GM12874 (cell line): ENCODE measurements at regions not wholly inside any gene's neighbourhood (a gene's known extent, or its start where the extent isn't known, plus 50 kb on each side); places are given as distances from the start of the nearest gene placed in this dataset.

Source experiments
- TF ChIP-seq, protein P1 (sequence below): IDR thresholded peaks from 2 replicates; pipeline ENCODE4 v1.5.1; 2011; ENCODE audit warnings: low read depth, mild to moderate bottlenecking, control low read depth, low read length, moderate library complexity; ENCODE audit not compliant: insufficient read depth

DNA sequence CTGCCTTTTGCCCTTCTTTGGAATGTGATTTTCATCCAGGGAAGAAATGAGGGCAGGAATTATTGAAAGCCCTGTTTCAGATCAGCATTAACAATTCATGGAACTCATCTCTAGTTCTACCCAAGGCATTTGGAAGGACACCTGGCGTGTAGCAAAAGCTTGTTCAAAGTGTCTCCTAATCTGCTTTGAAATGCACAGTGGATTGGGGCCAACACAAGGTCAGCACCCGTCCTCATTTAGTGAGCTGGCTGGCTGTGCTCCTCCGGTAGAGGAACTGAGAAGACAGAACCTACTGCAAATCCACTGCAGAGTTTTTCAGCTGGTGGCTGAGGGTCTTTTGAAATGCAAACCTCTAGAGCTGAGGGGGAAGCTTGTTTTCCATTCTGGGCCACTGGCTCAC is 141.6 kb upstream of the STT3B start:
- TF ChIP-seq, protein P1, sequence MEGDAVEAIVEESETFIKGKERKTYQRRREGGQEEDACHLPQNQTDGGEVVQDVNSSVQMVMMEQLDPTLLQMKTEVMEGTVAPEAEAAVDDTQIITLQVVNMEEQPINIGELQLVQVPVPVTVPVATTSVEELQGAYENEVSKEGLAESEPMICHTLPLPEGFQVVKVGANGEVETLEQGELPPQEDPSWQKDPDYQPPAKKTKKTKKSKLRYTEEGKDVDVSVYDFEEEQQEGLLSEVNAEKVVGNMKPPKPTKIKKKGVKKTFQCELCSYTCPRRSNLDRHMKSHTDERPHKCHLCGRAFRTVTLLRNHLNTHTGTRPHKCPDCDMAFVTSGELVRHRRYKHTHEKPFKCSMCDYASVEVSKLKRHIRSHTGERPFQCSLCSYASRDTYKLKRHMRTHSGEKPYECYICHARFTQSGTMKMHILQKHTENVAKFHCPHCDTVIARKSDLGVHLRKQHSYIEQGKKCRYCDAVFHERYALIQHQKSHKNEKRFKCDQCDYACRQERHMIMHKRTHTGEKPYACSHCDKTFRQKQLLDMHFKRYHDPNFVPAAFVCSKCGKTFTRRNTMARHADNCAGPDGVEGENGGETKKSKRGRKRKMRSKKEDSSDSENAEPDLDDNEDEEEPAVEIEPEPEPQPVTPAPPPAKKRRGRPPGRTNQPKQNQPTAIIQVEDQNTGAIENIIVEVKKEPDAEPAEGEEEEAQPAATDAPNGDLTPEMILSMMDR: no peak

DNA sequence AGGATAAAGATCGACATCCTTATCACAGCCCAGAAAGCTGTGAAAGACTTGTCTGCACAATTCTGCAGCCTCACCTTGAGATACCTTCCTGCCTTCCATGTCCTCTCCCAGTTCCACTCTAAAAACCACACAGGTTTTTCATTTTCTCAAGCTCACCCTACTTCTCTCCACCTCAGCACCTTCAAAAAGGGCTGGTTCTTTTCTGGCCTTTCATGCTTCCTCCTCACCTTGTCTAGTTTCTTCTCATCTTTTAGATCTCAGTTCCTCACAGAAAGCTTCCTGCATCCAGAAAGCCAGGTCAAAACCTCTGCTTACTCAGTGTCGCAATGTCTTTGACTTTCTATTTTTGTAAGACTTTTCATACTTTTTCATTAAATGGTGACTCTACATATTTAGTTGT is 140.2 kb upstream of the STT3B start:
- TF ChIP-seq, protein P1: no peak

DNA sequence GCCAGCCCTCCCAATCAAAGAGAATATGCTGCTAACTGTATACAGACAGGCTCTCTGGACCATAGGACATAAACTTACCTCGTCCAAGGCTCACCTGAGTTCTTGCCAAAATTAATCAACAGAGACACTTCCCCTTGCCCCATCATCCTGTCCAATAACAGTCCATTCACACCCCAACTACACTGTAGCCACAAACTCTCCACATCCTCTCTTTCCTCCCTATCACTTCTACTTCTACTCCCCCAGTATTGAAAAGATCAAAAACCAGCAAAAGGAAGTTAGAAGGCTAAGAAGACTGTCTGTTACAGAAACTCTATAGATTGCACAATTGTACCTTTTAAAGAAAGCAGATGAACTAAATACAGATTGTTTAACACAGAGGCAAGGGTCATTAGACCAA is 133.5 kb upstream of the STT3B start:
- TF ChIP-seq, protein P1: no peak

DNA sequence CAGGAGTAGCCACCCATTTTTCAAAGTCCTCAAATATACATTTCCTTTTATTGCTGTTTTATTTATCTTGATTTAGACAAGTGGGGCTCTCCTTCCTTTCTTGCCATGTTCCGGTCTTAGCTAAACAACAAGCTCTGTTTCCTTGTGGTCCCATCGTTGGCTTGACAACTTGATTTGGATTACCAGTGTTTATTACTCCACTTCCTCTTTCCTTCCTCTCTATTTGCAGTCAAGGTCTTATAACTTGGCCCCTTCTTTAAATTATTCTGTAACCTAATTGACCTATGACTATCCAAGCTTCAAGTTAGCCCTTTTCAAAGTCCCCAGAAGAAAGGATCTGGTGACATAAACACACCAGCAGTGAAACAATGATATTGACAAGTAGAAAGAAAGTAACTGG is 130.6 kb upstream of the STT3B start:
- TF ChIP-seq, protein P1: no peak

DNA sequence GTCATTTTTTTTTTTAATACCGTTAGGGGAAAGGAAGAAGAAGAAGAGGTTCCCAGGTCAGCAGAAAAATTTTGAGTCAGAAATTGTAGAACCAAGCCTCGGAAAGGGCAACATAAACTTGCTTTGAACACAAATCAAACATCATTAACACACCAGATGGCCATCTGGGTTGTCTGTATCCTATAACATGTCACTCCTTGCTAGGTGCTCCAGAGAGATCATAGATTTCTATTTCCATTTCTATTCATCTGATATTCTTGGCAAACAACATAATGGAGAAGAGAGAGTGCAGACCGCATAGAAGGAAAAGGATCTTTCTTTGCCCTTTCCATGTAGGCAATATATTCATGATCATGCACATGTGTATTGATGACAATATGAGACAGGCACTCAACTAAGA is 129.5 kb upstream of the STT3B start:
- TF ChIP-seq, protein P1: no peak

DNA sequence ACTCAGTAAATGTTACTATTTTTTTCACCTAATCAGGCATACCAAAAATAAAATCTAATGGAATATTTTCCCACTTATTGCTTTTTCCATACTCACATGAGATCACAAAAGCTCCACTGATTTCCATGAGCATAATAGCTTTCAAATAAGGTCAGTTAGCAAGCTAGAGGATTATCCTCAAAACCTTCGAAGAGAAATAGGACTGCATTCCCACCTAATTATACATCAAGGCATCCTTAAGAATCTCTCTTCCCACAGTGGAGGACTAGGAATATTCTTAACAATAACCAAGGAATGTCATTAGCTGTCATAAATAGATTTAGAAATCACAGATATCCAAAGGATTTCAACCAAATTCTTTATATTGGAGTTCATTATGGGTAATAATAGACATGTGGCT is 127.9 kb upstream of the STT3B start:
- TF ChIP-seq, protein P1: no peak

DNA sequence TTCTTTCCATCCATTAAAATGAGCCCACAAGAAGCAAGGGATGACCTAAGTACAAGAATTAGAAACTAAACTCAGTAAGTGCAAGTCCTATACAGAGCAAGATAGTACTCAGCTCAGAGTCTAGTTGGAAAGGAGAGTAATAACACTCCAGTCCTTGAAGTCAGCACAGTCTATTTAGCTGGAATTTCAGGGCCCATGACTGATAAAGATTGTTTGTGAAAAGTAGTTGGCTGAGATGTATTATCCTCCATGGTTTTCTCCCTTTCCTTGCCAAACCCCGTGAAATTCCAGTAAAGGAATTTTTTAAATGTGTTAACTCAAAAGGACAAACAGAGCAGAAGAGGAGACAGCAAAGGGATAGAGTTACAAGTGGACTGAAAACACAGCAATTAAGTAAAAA is 127.2 kb upstream of the STT3B start:
- TF ChIP-seq, protein P1: no peak

DNA sequence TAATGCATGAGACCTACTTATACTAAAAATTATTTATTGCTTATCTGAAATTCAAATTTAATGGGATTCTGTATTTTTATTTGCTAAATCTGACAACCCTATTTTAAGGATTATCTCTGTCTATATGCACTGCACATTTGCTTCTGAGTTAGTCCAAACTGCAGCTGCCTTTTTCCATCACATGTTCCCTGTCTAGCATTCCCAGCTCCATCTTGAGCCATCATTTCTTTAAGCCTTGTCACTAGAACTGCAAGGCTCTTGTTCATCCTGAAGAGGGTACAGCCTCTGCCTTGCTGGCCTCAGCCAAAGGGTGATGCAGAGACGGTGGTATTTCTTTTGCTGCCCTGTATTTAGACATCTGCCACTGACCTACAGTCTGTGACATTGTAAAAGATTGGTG is 125.8 kb upstream of the STT3B start:
- TF ChIP-seq, protein P1: no peak
